Loucy (cell line): ENCODE measurements at regions not wholly inside any gene's neighbourhood (a gene's known extent, or its start where the extent isn't known, plus 50 kb on each side); places are given as distances from the start of the nearest gene placed in this dataset.

Experiments used
- H2AFZ ChIP-seq: fragments of 200-600 bp; sonication (generic); 2 replicates; pipeline ENCODE4 v1.6.0; 2016; ENCODE audit warnings: antibody characterized with exemption, mild to moderate bottlenecking, low read length, moderate library complexity
- H3F3A ChIP-seq: fragments of 200-600 bp; 2 replicates; pipeline ENCODE4 v1.6.0; 2016; ENCODE audit warnings: antibody characterized with exemption, low read depth, mild to moderate bottlenecking
- H3K27me3 ChIP-seq: fragments of 200-600 bp; sonication (generic); 2 replicates; pipeline ENCODE4 v1.6.1; 2014; ENCODE audit warnings: low read length, mild to moderate bottlenecking; ENCODE audit not compliant: insufficient read depth, poor library complexity, severe bottlenecking
- H3K36me3 ChIP-seq: fragments of 200-600 bp; sonication (generic); 2 replicates; pipeline ENCODE4 v1.6.1; 2016; ENCODE audit warnings: low read length; ENCODE audit not compliant: insufficient read depth
- H3K4me1 ChIP-seq: fragments of 200-600 bp; sonication (generic); 2 replicates; pipeline ENCODE4 v1.5.1; 2014; ENCODE audit warnings: low read length, mild to moderate bottlenecking; ENCODE audit not compliant: insufficient read depth, poor library complexity, severe bottlenecking
- H3K4me2 ChIP-seq: fragments of 200-600 bp; sonication (generic); 2 replicates; pipeline ENCODE4 v1.6.0; 2014; ENCODE audit warnings: antibody characterized with exemption, low read length, low read depth, mild to moderate bottlenecking; ENCODE audit not compliant: poor library complexity, severe bottlenecking
- H3K4me3 ChIP-seq: fragments of 200-600 bp; sonication (generic); 2 replicates; pipeline ENCODE4 v1.5.1; 2014; ENCODE audit warnings: low read length, mild to moderate bottlenecking, mixed read lengths; ENCODE audit not compliant: poor library complexity, severe bottlenecking
- H3K79me2 ChIP-seq: fragments of 200-600 bp; sonication (generic); 2 replicates; pipeline ENCODE4 v1.6.1; 2014; ENCODE audit warnings: low read length; ENCODE audit not compliant: insufficient read depth
- H3K9ac ChIP-seq: fragments of 200-600 bp; sonication (generic); 2 replicates; pipeline ENCODE4 v1.6.0; 2014; ENCODE audit warnings: mild to moderate bottlenecking, low read depth, low read length, moderate library complexity; ENCODE audit not compliant: poor library complexity, severe bottlenecking
- H3K9me2 ChIP-seq: fragments of 200-600 bp; sonication (generic); replicated peaks from 2 replicates; pipeline ENCODE4 v1.6.1; 2016; ENCODE audit warnings: low read depth, low read length, mixed read lengths
- H3K9me3 ChIP-seq: fragments of 200-600 bp; sonication (generic); 2 replicates; pipeline ENCODE4 v1.6.1; 2014; ENCODE audit warnings: mild to moderate bottlenecking, antibody characterized with exemption, low read length, low read depth; ENCODE audit not compliant: insufficient read depth
- H4K20me1 ChIP-seq: fragments of 200-600 bp; sonication (generic); 2 replicates; pipeline ENCODE4 v1.6.0; 2014; ENCODE audit warnings: antibody characterized with exemption, low read length, mild to moderate bottlenecking; ENCODE audit not compliant: insufficient read depth, poor library complexity, severe bottlenecking
- CTCF ChIP-seq: fragments of 200-600 bp; sonication (generic); conservative IDR thresholded peaks from 2 replicates; pipeline ENCODE4 v1.5.1; 2014; ENCODE audit warnings: mild to moderate bottlenecking, antibody characterized with exemption, low read length
- EZH2phosphoT487 ChIP-seq: fragments of 200-600 bp; IDR thresholded peaks from 2 replicates; pipeline ENCODE4 v1.6.1; 2018; ENCODE audit warnings: antibody characterized with exemption, mild to moderate bottlenecking, moderate library complexity, borderline replicate concordance

- H3K4me1 ChIP-seq, result no peaks in the 10 kb centered on the region
Measured at GRCh38 chr3:63029326-63029725, 154.1 kb upstream of the CADPS start.

GRCh38 chr3:63029921-63030320 is 154.7 kb upstream of the CADPS start:
- Histone ChIP-seq H3K4me3 (no peak overlapping the region), H3K36me3 (no peaks in the 10 kb centered on the region), H3K9ac (no peak overlapping the region), H3K9me2 (no peaks in the 10 kb centered on the region), H3F3A (no peaks in the 10 kb centered on the region), H4K20me1 (no peaks in the 10 kb centered on the region), H3K9me3 (no peaks in the 10 kb centered on the region), H2AFZ (no peak overlapping the region), H3K4me2 (no peak overlapping the region), H3K27me3 (no peaks in the 10 kb centered on the region), H3K79me2 (no peaks in the 10 kb centered on the region), H3K4me1 (no peaks in the 10 kb centered on the region)
- TF ChIP-seq CTCF (no peak), EZH2phosphoT487 (no peak)

More at GRCh38 chr3:63029326-63029725, 154.1 kb upstream of the CADPS start:
- H3K36me3 ChIP-seq, result no peaks in the 10 kb centered on the region
- no peak overlapping the region for H3K4me2 ChIP-seq
- H3K9me3 ChIP-seq, result no peaks in the 10 kb centered on the region
- TF ChIP-seq CTCF (no peak), EZH2phosphoT487 (no peak)
- no peaks in the 10 kb centered on the region for H3K9me2 ChIP-seq
- no peaks in the 10 kb centered on the region for H3F3A ChIP-seq
- no peak overlapping the region for H3K4me3 ChIP-seq
- no peak overlapping the region for H3K9ac ChIP-seq
- H2AFZ ChIP-seq, result no peak overlapping the region
- H3K79me2 ChIP-seq, result no peaks in the 10 kb centered on the region
- no peaks in the 10 kb centered on the region for H4K20me1 ChIP-seq
- H3K27me3 ChIP-seq, result no peaks in the 10 kb centered on the region

- no peaks in the 10 kb centered on the region for H3K9me3 ChIP-seq
- no peaks in the 10 kb centered on the region for H3K9me2 ChIP-seq
- H3K9ac ChIP-seq, result no peak overlapping the region
- TF ChIP-seq EZH2phosphoT487, result no peak
- no peak for TF ChIP-seq CTCF
- no peaks in the 10 kb centered on the region for H3K79me2 ChIP-seq
- H3K4me2 ChIP-seq, result no peak overlapping the region
- H4K20me1 ChIP-seq, result no peaks in the 10 kb centered on the region
- H3K4me1 ChIP-seq, result no peaks in the 10 kb centered on the region
- H3F3A ChIP-seq, result no peaks in the 10 kb centered on the region
- no peaks in the 10 kb centered on the region for H3K27me3 ChIP-seq
- no peak overlapping the region for H2AFZ ChIP-seq
- H3K36me3 ChIP-seq, result no peaks in the 10 kb centered on the region
- no peak overlapping the region for H3K4me3 ChIP-seq
Measured at GRCh38 chr3:63030666-63031065, 155.4 kb upstream of the CADPS start.
